ENCODE measurements at regions not wholly inside any gene's neighbourhood (a gene's known extent, or its start where the extent isn't known, plus 50 kb on each side); places are given as distances from the start of the nearest gene placed in this dataset.

GRCh38 chr9:26756881-26757280, 135.7 kb downstream of the CAAP1 start:
- TF ChIP-seq CTCF (IDR thresholded peaks at IDR 0.05; ENCODE audit: insufficient read depth, low read length) (no peak), REST (IDR thresholded peaks at IDR 0.05; ENCODE audit: insufficient replicate concordance, low read depth) (no peak), GABPA (IDR thresholded peaks at IDR 0.05; ENCODE audit: low read depth) (no peak), POLR2AphosphoS5 (IDR thresholded peaks at IDR 0.05; ENCODE audit: low read depth) (no peak)
